Thyroid gland (tissue), 4 donors: ENCODE measurements at regions not wholly inside any gene's neighbourhood (a gene's known extent, or its start where the extent isn't known, plus 50 kb on each side); places are given as distances from the start of the nearest gene placed in this dataset.

Source experiments
- DNase-seq, 2 donors: peaks; one replicate each; pipeline ENCODE4 v3.0.0-alpha.2; 2019
- H3K27ac ChIP-seq, 3 donors: fragments of 200-600 bp; sonication (generic); 1 replicate in 2 of 3; 2 replicates in 1 of 3; pipeline ENCODE4 v1.5.1; 2016 to 2019; ENCODE audit warnings: mild to moderate bottlenecking in 1 of 3, moderate library complexity in 1 of 3
- H3K27me3 ChIP-seq: fragments of 200-600 bp; sonication (generic); one replicate; pipeline ENCODE4 v1.5.1; 2019
- H3K36me3 ChIP-seq, 2 donors: fragments of 200-600 bp; sonication (generic); one replicate each; pipeline ENCODE4 v1.5.1; 2016 to 2019
- H3K4me1 ChIP-seq, 2 donors: fragments of 200-600 bp; sonication (generic); one replicate each; pipeline ENCODE4 v1.5.1; 2017 to 2019
- H3K4me3 ChIP-seq, 3 donors: fragments of 200-600 bp; sonication (generic); replicated peaks in 1 of 3; 1 replicate in 2 of 3; 2 replicates in 1 of 3; pipeline ENCODE4 v1.5.1; 2016; ENCODE audit warnings: mild to moderate bottlenecking in 1 of 3
- H3K9me3 ChIP-seq: fragments of 200-600 bp; sonication (generic); one replicate; pipeline ENCODE4 v1.5.1; 2017
- POLR2A ChIP-seq, 2 donors: fragments of 450-650 bp; IDR thresholded peaks; one replicate each; pipeline ENCODE4 v1.6.1; 2017; ENCODE audit warnings: antibody characterized with exemption in 2 of 2, mild to moderate bottlenecking in 2 of 2, moderate library complexity in 1 of 2
- WGBS, 2 donors: methylation state at CpG; one replicate each; pipeline ENCODE4 v1.1.5; 2017; 5-methylcytosine and 5-hydroxymethylcytosine counted together
- intact Hi-C: fragments of 100-400 bp; cut with DNase I; formaldehyde crosslinking; loops from one replicate; pipeline ENCODE4 v1.15.1; 2023
- TF ChIP-seq, protein P1 (sequence below), 6 experiments: fragments of 200-600 bp in 3 of 6; fragments of 450-650 bp in 3 of 6; sonication (generic) in 3 of 6; IDR thresholded peaks; one replicate each; pipeline ENCODE4 v1.5.1; 2016 to 2019; ENCODE audit warnings: antibody characterized with exemption in 6 of 6, mild to moderate bottlenecking in 2 of 6, inconsistent platforms in 1 of 6, moderate library complexity in 1 of 6

DNA sequence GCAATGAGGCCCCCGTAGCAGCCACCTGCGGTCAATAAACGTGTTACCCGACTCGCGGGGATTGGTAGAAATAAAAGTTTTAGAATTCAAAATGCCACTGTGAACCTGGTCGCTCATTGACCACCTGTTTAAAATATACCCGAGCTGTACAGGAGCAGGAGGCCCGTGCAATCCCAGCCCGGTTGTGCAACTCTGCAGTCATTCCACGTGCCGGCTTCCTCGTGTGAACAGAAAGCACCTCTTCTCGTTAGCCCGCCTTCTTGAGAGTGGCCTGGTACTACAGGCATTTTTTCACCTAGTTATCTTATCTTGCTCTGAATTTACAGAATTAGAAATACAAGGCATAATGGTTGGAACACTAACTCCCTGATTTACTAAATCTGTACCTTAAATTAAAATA lies 660.7 kb downstream of the GALR1 start:
- no peak for DNase-seq
- H3K27ac ChIP-seq = no peak overlapping the region
- no peaks in the 10 kb centered on the region for H3K36me3 ChIP-seq
- H3K4me1 ChIP-seq = no peaks in the 10 kb centered on the region
- intact Hi-C loops = no loop called here
- TF ChIP-seq, protein P1, sequence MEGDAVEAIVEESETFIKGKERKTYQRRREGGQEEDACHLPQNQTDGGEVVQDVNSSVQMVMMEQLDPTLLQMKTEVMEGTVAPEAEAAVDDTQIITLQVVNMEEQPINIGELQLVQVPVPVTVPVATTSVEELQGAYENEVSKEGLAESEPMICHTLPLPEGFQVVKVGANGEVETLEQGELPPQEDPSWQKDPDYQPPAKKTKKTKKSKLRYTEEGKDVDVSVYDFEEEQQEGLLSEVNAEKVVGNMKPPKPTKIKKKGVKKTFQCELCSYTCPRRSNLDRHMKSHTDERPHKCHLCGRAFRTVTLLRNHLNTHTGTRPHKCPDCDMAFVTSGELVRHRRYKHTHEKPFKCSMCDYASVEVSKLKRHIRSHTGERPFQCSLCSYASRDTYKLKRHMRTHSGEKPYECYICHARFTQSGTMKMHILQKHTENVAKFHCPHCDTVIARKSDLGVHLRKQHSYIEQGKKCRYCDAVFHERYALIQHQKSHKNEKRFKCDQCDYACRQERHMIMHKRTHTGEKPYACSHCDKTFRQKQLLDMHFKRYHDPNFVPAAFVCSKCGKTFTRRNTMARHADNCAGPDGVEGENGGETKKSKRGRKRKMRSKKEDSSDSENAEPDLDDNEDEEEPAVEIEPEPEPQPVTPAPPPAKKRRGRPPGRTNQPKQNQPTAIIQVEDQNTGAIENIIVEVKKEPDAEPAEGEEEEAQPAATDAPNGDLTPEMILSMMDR (IDR thresholded peaks at IDR 0.05) = no peak
- TF ChIP-seq POLR2A (IDR thresholded peaks at IDR 0.05) = no peak
- H3K9me3 ChIP-seq = no peaks in the 10 kb centered on the region
- WGBS, 2 donors = 91 to 93% methylated on average over 15 of the region's 15 CpGs
- no peaks in the 10 kb centered on the region for H3K27me3 ChIP-seq
- H3K4me3 ChIP-seq = no peak overlapping the region

DNA sequence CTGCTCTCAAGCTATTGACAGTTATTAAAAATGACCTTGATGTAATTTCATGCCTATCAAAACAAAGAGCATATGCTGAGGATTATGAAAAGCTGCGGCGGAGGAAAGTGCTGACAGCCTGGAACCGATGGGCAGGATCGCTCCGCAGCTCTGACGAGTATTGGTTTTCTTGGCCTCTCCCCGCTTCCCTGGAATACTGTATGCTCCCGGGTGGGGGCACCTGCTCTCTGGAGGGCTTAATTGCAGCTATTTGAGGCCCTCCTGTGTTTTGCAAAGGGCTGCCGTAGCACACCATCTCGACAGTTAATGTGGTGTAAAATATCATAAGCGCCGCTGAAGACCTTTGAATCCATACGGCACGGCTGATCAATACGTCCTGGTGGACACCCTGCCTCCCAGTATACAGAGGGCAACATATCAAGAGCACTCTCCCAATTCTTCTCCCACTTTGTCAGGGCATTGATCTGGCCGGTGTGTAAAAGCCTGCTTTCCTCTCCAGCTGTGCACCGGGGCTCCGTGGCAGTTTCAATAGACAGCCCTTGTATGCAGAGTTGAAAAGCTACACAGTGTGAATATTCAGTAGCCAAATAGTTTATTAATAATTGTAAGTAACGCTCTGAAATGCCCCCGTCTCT lies 662.4 kb downstream of the GALR1 start:
- H3K4me1 ChIP-seq = no peaks in the 10 kb centered on the region
- TF ChIP-seq, protein P1 (IDR thresholded peaks at IDR 0.05) = no peak
- no peak for TF ChIP-seq POLR2A (IDR thresholded peaks at IDR 0.05)
- intact Hi-C loops = no loop called here
- no peak overlapping the region for H3K4me3 ChIP-seq
- 69 to 70% methylated on average over 19 to 20 of the region's 20 CpGs for WGBS, 2 donors
- no peaks in the 10 kb centered on the region for H3K27me3 ChIP-seq
- no peak overlapping the region for H3K27ac ChIP-seq
- no peak for DNase-seq
- H3K36me3 ChIP-seq = no peaks in the 10 kb centered on the region
- H3K9me3 ChIP-seq = no peaks in the 10 kb centered on the region

DNA sequence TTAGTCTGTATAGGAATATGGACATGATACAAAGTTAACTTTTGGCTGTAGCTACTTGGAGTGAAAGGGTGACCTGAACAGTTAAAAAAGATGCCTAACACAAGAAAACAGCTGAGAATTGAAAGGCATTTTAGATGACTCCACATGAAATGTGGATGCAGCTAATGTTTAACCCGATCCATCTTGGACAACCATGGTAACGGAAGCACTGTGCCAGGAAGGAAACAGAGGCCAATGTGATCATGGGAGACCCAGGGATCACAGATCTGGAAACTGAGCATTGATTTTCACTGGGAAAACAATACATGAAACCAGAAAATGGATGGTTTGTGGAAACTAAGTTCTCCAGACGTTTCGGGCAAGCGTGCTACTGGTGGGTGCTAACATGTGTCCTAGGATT lies 669.1 kb downstream of the GALR1 start:
- H3K36me3 ChIP-seq = no peaks in the 10 kb centered on the region

DNA sequence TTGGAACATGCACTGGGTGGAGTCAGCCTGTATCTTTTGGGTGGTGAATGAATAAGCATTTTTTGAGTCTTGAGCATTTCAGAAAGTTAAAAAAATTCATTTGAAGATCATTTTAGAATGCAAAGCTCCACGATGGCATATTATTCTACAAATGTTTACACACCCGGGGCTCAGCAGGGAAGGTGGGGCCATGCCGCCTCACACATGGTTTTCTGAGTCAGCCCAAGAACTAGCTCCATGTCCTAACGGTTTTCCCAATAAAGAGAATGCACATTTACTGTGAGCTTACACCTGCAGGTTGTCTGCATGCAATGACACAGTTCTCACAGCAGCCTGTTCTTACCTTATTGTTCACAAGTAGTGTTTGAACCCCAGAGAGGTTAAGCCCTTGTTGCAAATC lies 670.3 kb downstream of the GALR1 start:
- 76 to 78% methylated on average over 4 of the region's 4 CpGs for WGBS, 2 donors
- intact Hi-C loops = no loop called here
- no peak for DNase-seq

More for the DNA sequence above, 669.1 kb downstream of the GALR1 start:
- H3K4me3 ChIP-seq = no peak overlapping the region
- H3K27me3 ChIP-seq = no peaks in the 10 kb centered on the region
- no peaks in the 10 kb centered on the region for H3K4me1 ChIP-seq
- no peak overlapping the region for H3K27ac ChIP-seq
- DNase-seq = no peak
- intact Hi-C loops = no loop called here
- TF ChIP-seq, protein P1 (IDR thresholded peaks at IDR 0.05) = no peak
- TF ChIP-seq POLR2A (IDR thresholded peaks at IDR 0.05) = no peak
- no peaks in the 10 kb centered on the region for H3K9me3 ChIP-seq
- 83 to 85% methylated on average over 5 of the region's 5 CpGs for WGBS, 2 donors

DNA sequence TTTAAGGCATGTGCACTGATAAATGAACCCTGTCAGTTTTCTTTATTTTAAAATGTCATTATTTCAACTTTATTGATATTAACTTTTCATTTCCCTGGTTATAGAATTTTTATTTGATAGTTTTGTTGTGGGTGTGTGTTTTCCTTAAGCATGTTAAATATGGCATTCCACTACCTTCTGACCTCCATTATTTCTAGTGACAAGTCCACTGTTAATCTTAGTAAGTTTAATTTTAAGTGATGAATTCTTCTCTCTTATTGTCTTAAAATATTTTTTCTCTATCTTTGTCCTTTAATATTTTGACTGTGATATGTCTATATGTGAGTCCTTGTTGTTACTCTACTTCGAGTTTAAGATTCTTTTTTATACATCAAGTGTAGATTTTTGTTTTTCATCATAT lies 685.7 kb downstream of the GALR1 start:
- TF ChIP-seq, protein P1 (IDR thresholded peaks at IDR 0.05) = no peak
- no peak for TF ChIP-seq POLR2A (IDR thresholded peaks at IDR 0.05)
- no peaks in the 10 kb centered on the region for H3K36me3 ChIP-seq
- 78 to 80% methylated on average over 1 of the region's 1 CpG for WGBS, 2 donors
- no peaks in the 10 kb centered on the region for H3K9me3 ChIP-seq
- no peaks in the 10 kb centered on the region for H3K27me3 ChIP-seq
- no peak overlapping the region for H3K27ac ChIP-seq
- no peaks in the 10 kb centered on the region for H3K4me1 ChIP-seq
- intact Hi-C loops = no loop called here
- no peak overlapping the region for H3K4me3 ChIP-seq
- DNase-seq = no peak

More for the DNA sequence above, 670.3 kb downstream of the GALR1 start:
- Histone ChIP-seq H3K36me3 (no peaks in the 10 kb centered on the region), H3K27me3 (no peaks in the 10 kb centered on the region), H3K27ac (no peak overlapping the region), H3K4me3 (no peak overlapping the region), H3K9me3 (no peaks in the 10 kb centered on the region), H3K4me1 (no peaks in the 10 kb centered on the region)
- TF ChIP-seq, protein P1 (IDR thresholded peaks at IDR 0.05) = no peak
- TF ChIP-seq POLR2A (IDR thresholded peaks at IDR 0.05) = no peak
